SK-N-MC (cell line): ENCODE measurements at regions not wholly inside any gene's neighbourhood (a gene's known extent, or its start where the extent isn't known, plus 50 kb on each side); places are given as distances from the start of the nearest gene placed in this dataset.

Experiments
- DNase-seq: peaks from one replicate; pipeline ENCODE4 v3.0.0-alpha.2; 2011; ENCODE audit warnings: low read depth, low spot score
- H3K27ac ChIP-seq: fragments of 200-600 bp; sonication (generic); 2 replicates; pipeline ENCODE4 v1.5.1; 2016; ENCODE audit warnings: mixed run types
- H3K36me3 ChIP-seq: fragments of 200-600 bp; sonication (generic); 2 replicates; pipeline ENCODE4 v1.6.1; 2017; ENCODE audit warnings: antibody characterized with exemption, low read length, mixed read lengths; ENCODE audit not compliant: insufficient read depth
- H3K4me3 ChIP-seq: fragments of 200-600 bp; sonication (generic); 2 replicates; pipeline ENCODE4 v1.5.1; 2016
- H3K9ac ChIP-seq: fragments of 200-600 bp; sonication (generic); 2 replicates; pipeline ENCODE4 v1.8.0; 2017; ENCODE audit warnings: mixed run types, mixed read lengths; ENCODE audit not compliant: insufficient read length
- H3K9me3 ChIP-seq: fragments of 200-600 bp; sonication (generic); 2 replicates; pipeline ENCODE4 v1.6.1; 2017; ENCODE audit warnings: low read depth, mild to moderate bottlenecking, antibody characterized with exemption, low read length, moderate library complexity, mixed read lengths
- EZH2 ChIP-seq: fragments of 200-600 bp; sonication (generic); IDR thresholded peaks from one replicate; pipeline ENCODE4 v1.6.1; 2017; ENCODE audit warnings: antibody characterized with exemption
- FOXP2 ChIP-seq: optimal IDR thresholded peaks from 2 replicates; pipeline ENCODE3; 2011; ENCODE audit warnings: mild to moderate bottlenecking, moderate library complexity; ENCODE audit not compliant: insufficient read depth; ENCODE audit errors: extremely low read length, control extremely low read depth
- POLR2AphosphoS5 ChIP-seq: IDR thresholded peaks from 2 replicates; pipeline ENCODE4 v1.6.1; 2012; ENCODE audit warnings: mild to moderate bottlenecking, low read depth, low read length, borderline replicate concordance

GRCh38 chrX:34881671-34882070 lies 60.9 kb upstream of the FAM47B start:
- TF ChIP-seq EZH2 = no peak
- no peak for TF ChIP-seq FOXP2
- TF ChIP-seq POLR2AphosphoS5 = no peak
- no peak overlapping the region for H3K9ac ChIP-seq
- H3K4me3 ChIP-seq = no peak overlapping the region
- H3K27ac ChIP-seq = no peak overlapping the region
- H3K36me3 ChIP-seq = no peaks in the 10 kb centered on the region
- DNase-seq = no peak
- no peaks in the 10 kb centered on the region for H3K9me3 ChIP-seq

- no peak for DNase-seq
- H3K9ac ChIP-seq = no peak overlapping the region
- no peaks in the 10 kb centered on the region for H3K9me3 ChIP-seq
- TF ChIP-seq EZH2 (no peak), FOXP2 (no peak), POLR2AphosphoS5 (no peak)
- H3K4me3 ChIP-seq = no peak overlapping the region
- no peak overlapping the region for H3K27ac ChIP-seq
- no peaks in the 10 kb centered on the region for H3K36me3 ChIP-seq
Observed at GRCh38 chrX:34884817-34885216, 57.8 kb upstream of the FAM47B start.

- TF ChIP-seq FOXP2 (no peak), POLR2AphosphoS5 (no peak), EZH2 (no peak)
- H3K4me3 ChIP-seq = no peak overlapping the region
- no peak overlapping the region for H3K9ac ChIP-seq
- DNase-seq = no peak
- no peak overlapping the region for H3K27ac ChIP-seq
- no peaks in the 10 kb centered on the region for H3K9me3 ChIP-seq
- no peaks in the 10 kb centered on the region for H3K36me3 ChIP-seq
Observed at GRCh38 chrX:34886011-34886410, 56.6 kb upstream of the FAM47B start.

- H3K27ac ChIP-seq = no peak overlapping the region
- no peak overlapping the region for H3K9ac ChIP-seq
- DNase-seq = no peak
- H3K4me3 ChIP-seq = no peak overlapping the region
- no peaks in the 10 kb centered on the region for H3K9me3 ChIP-seq
- TF ChIP-seq EZH2 (no peak), POLR2AphosphoS5 (no peak), FOXP2 (no peak)
- no peaks in the 10 kb centered on the region for H3K36me3 ChIP-seq
Observed at GRCh38 chrX:34891391-34891790, 51.2 kb upstream of the FAM47B start.
